Activated CD4-positive, alpha-beta memory T cell treated with anti-CD3 and anti-CD28 coated beads for 36 hours (primary cell): ENCODE measurements at regions not wholly inside any gene's neighbourhood (a gene's known extent, or its start where the extent isn't known, plus 50 kb on each side); places are given as distances from the start of the nearest gene placed in this dataset.

ENCODE experiments used
- CTCF ChIA-PET: fragments of 350-600 bp; sonication (Branson Sonifier 250); formaldehyde crosslinking; loops from one replicate; lab custom pipeline; 2021; ENCODE audit warnings: antibody characterized with exemption, inconsistent platforms; lab: Charles Lee
- POLR2A ChIA-PET: fragments of 350-600 bp; sonication (Branson Sonifier 250); formaldehyde crosslinking; loops from one replicate; lab custom pipeline; 2021; ENCODE audit warnings: antibody characterized with exemption; lab: Charles Lee
- DNase-seq: peaks from one replicate; pipeline ENCODE4 v3.0.0-alpha.2; 2020
- H3K27ac Mint-ChIP-seq: one replicate; pipeline ENCODE4 v1.8.0; 2021; ENCODE audit warnings: mixed read lengths
- H3K27me3 Mint-ChIP-seq: one replicate; pipeline ENCODE4 v1.8.0; 2021; ENCODE audit warnings: mixed read lengths
- H3K36me3 Mint-ChIP-seq: one replicate; pipeline ENCODE4 v1.8.0; 2021; ENCODE audit warnings: mixed read lengths
- H3K4me1 Mint-ChIP-seq: one replicate; pipeline ENCODE4 v1.8.0; 2021; ENCODE audit warnings: low read depth, mixed read lengths
- H3K4me3 Mint-ChIP-seq: one replicate; pipeline ENCODE4 v1.8.0; 2021; ENCODE audit warnings: mild to moderate bottlenecking, mixed read lengths
- H3K9me3 Mint-ChIP-seq: one replicate; pipeline ENCODE4 v1.8.0; 2021; ENCODE audit warnings: mixed read lengths
- intact Hi-C: fragments of 100-400 bp; cut with micrococcal nuclease; formaldehyde crosslinking; loops from one replicate; pipeline ENCODE4 v1.15.1; 2023

DNA sequence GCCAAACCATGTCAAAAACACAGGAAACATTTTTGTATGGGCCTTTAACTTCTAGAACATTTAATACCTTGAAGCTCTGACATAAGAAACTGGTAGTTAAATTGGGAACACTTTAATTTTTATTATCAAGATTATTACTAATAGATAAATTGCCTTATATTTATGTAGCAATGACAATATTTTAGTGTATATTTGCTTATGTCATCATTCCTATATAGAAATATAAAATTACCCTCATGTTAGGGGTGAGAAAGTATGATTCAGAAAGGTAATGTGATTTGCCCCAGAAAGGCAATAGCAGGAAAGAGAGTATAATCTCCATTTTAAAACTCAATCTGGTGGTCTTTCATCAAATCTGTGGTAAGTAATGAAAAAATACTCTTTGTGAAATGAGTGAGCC, 147.4 kb downstream of the IL15 start:
- Mint-ChIP-seq H3K27ac (no peak overlapping the region), H3K4me1 (no peaks in the 10 kb centered on the region), H3K4me3 (no peak overlapping the region), H3K36me3 (no peaks in the 10 kb centered on the region), H3K27me3 (no peaks in the 10 kb centered on the region), H3K9me3 (peaks cover 2% of the 10 kb centered on the region)
- CTCF ChIA-PET = no interaction called here
- POLR2A ChIA-PET = no interaction called here
- intact Hi-C loops = no loop called here
- DNase-seq = no peak

DNA sequence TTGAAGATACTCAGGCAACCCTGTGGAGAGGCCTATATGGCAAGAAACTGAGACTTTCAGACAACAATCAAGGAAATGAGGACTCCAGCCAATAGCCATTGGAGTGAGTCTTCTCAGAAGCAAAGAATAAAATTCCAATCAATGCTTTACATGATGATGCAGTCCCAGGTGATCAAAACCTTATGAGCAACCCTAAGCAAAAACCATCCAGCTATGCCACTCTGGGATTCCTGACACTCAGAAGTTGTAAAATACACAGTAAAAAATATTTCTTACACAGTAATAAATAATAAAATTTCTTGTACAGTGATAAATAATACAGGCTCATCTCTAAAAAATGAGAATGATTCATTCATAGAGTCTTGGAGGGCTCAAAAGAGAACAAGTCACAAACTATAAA, 150.6 kb downstream of the IL15 start:
- no peaks in the 10 kb centered on the region for H3K4me1 Mint-ChIP-seq
- ChIA-PET CTCF (no interaction called here), POLR2A (no interaction called here)
- H3K9me3 Mint-ChIP-seq = no peaks in the 10 kb centered on the region
- no peak overlapping the region for H3K4me3 Mint-ChIP-seq
- H3K27ac Mint-ChIP-seq = no peak overlapping the region
- intact Hi-C loops = no loop called here
- H3K27me3 Mint-ChIP-seq = no peaks in the 10 kb centered on the region
- H3K36me3 Mint-ChIP-seq = no peaks in the 10 kb centered on the region
- no peak for DNase-seq

DNA sequence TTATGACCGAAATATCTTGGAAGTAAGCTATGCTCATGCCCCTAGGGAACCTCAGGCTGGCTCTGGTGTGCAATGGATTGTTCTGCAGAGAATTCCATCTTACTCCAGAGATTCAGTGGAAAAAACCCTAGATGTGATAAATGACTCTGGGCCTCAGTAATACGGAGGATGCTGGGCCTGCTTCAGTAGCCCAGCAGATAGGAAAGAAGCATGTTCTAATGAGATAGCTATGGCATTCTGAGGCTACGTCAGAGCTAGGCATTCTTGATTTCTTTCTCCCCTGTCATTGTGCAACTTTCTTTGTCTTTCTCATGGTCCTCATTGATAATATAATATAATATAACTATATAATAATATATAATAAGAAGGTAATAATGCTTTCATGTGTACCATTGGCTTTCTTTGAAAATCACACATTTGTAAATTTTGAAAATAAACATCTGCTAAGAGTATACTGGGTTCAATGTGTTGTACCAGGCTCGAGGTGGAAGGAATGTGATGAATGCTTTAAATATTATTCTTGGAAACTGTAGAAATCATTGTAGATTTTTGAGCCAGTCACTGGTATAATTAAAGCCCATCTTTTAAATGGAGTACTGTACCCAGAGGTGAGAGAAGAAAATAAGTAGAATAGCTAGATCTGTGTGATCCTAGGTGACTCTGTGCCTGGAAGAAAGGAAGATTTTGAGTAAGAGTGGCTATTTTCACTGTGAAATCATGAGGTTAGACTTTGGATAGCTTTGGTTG, 152.0 kb downstream of the IL15 start:
- no peaks in the 10 kb centered on the region for H3K27me3 Mint-ChIP-seq
- no peak overlapping the region for H3K27ac Mint-ChIP-seq
- H3K36me3 Mint-ChIP-seq = no peaks in the 10 kb centered on the region
- no peaks in the 10 kb centered on the region for H3K9me3 Mint-ChIP-seq
- POLR2A ChIA-PET = no interaction called here
- intact Hi-C loops = no loop called here
- no peaks in the 10 kb centered on the region for H3K4me1 Mint-ChIP-seq
- H3K4me3 Mint-ChIP-seq = no peak overlapping the region
- DNase-seq = no peak
- CTCF ChIA-PET = no interaction called here

DNA sequence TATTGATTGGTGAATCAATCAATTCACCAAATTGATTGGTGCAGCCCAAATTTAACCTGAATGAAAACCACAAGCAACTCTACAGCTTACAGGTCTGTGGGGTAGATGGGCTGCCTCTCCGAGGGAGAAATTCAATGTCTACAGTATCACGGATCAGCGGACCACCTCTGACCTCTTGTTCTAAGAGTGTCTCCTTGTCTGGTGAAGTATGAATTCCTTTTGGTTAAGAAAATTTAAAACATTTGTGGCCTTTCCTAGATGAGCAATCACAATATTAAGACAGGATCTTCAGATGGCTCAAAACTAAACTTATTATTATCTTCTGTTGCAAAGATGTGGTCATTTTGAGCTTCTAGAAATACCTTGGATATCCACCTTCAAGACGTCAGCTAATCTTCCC, 153.3 kb downstream of the IL15 start:
- intact Hi-C loops = no loop called here
- DNase-seq = no peak
- no peak overlapping the region for H3K27ac Mint-ChIP-seq
- H3K4me3 Mint-ChIP-seq = no peak overlapping the region
- H3K9me3 Mint-ChIP-seq = no peaks in the 10 kb centered on the region
- ChIA-PET POLR2A (no interaction called here), CTCF (no interaction called here)
- H3K27me3 Mint-ChIP-seq = no peaks in the 10 kb centered on the region
- no peaks in the 10 kb centered on the region for H3K4me1 Mint-ChIP-seq
- H3K36me3 Mint-ChIP-seq = no peaks in the 10 kb centered on the region

DNA sequence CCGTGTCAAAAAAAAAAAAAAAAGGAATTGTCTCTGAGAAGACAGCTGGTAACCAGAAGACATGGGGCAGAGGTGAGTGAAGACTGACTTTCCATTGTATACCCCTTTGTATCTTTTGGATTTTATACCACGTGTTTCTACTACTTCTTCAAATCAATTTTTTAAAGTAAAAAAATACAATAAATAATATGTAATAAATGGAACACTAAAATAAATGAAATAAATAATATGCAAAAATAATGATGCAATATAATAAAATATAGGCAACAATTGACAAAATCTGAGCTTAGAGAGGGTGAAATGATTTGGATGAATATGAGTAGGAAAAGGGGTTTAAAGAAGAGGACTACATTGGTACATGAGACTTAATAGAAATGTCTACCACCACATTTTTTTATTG, 155.8 kb downstream of the IL15 start:
- H3K9me3 Mint-ChIP-seq = no peaks in the 10 kb centered on the region
- no peaks in the 10 kb centered on the region for H3K36me3 Mint-ChIP-seq
- POLR2A ChIA-PET = no interaction called here
- H3K27ac Mint-ChIP-seq = no peak overlapping the region
- intact Hi-C loops = no loop called here
- no peak for DNase-seq
- no peaks in the 10 kb centered on the region for H3K27me3 Mint-ChIP-seq
- H3K4me3 Mint-ChIP-seq = no peak overlapping the region
- CTCF ChIA-PET = no interaction called here
- H3K4me1 Mint-ChIP-seq = no peaks in the 10 kb centered on the region

DNA sequence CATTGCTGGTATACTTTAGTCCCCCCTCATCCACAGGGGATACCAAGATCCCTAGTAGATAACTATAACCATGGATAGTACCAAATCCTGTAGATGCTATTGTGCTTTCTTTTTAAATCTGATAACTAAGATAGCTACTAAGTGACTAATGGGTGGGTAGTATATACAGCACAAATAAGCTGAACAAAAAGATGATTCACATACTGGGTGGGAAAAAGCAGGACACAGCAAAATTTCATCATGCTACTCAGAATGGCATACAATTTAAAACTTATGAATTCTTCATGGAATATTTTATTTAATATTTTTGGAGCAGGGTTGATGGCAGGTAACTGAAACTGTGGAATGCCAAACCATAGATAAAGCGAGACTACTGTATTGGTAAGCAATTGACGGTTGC, 161.6 kb downstream of the IL15 start:
- Mint-ChIP-seq H3K27me3 (peaks cover under 1% of the 10 kb centered on the region), H3K27ac (no peak overlapping the region), H3K4me3 (no peak overlapping the region), H3K9me3 (no peaks in the 10 kb centered on the region), H3K36me3 (no peaks in the 10 kb centered on the region), H3K4me1 (no peaks in the 10 kb centered on the region)
- ChIA-PET POLR2A (no interaction called here), CTCF (no interaction called here)
- intact Hi-C loops = no loop called here
- no peak for DNase-seq

DNA sequence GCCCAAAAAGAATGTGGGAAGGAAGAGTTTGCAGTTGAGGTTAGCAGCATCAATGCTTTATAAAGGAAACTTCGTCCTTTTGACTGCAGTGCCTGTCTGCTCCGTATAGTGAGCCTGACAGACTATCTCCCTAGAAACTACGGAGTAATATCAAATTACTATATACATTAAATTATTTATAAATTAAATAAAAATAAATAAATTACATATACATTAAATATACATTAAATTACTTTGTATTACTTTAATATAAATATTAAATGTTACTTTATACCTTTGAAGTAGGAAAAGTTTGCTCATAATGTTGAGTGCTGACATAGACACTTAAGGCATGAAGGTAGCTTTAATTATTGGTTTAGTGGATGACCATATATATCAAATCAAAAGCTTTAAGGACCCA, 165.2 kb downstream of the IL15 start:
- POLR2A ChIA-PET = no interaction called here
- intact Hi-C loops = no loop called here
- no peak overlapping the region for H3K4me3 Mint-ChIP-seq
- peaks cover 1% of the 10 kb centered on the region for H3K27me3 Mint-ChIP-seq
- no peaks in the 10 kb centered on the region for H3K4me1 Mint-ChIP-seq
- DNase-seq = no peak
- H3K9me3 Mint-ChIP-seq = no peaks in the 10 kb centered on the region
- no peaks in the 10 kb centered on the region for H3K36me3 Mint-ChIP-seq
- H3K27ac Mint-ChIP-seq = no peak overlapping the region
- CTCF ChIA-PET = no interaction called here

DNA sequence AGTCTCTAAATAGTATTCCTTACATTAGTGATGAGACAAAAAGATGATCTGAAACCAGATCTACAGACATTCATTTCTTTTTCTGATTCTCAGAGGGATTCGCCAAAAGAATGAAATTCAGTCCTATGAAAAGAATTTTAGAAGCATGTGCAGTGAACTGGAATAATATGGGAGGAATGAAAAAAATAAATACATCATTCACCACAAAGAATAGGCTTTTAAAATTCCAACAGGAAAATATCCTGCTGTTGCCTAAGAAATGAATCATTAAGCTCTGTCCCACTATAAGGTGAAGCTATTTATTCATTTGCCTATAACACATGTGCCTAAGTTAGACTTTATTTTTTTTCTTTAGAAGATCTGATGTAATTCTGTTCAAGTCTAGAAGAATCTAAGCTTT, 165.9 kb downstream of the IL15 start:
- H3K27ac Mint-ChIP-seq = no peak overlapping the region
- no peak overlapping the region for H3K4me3 Mint-ChIP-seq
- no peaks in the 10 kb centered on the region for H3K9me3 Mint-ChIP-seq
- no peaks in the 10 kb centered on the region for H3K36me3 Mint-ChIP-seq
- ChIA-PET CTCF (no interaction called here), POLR2A (no interaction called here)
- no peak for DNase-seq
- intact Hi-C loops = no loop called here
- no peaks in the 10 kb centered on the region for H3K4me1 Mint-ChIP-seq
- H3K27me3 Mint-ChIP-seq = peaks cover 1% of the 10 kb centered on the region

DNA sequence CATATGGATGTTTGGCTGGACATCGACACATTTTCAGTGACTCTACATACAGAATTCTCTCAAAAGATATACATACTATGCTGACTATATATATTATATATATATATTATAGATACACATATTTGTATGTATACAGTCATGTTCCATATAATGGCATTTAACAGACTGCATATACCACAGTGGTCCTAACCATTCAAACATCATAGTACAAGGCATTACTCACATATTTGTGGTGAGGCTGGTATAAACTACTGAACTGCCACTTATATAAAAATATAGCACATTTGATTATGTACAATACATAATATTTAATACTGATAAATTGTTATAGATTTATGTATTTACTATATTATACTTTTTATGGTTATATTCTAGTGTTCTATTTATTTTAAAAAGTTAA, 168.5 kb downstream of the IL15 start:
- ChIA-PET CTCF (no interaction called here), POLR2A (no interaction called here)
- Mint-ChIP-seq H3K27ac (no peak overlapping the region), H3K4me3 (no peak overlapping the region), H3K36me3 (no peaks in the 10 kb centered on the region), H3K27me3 (peaks cover 4% of the 10 kb centered on the region), H3K4me1 (no peaks in the 10 kb centered on the region), H3K9me3 (no peaks in the 10 kb centered on the region)
- intact Hi-C loops = no loop called here
- no peak for DNase-seq

DNA sequence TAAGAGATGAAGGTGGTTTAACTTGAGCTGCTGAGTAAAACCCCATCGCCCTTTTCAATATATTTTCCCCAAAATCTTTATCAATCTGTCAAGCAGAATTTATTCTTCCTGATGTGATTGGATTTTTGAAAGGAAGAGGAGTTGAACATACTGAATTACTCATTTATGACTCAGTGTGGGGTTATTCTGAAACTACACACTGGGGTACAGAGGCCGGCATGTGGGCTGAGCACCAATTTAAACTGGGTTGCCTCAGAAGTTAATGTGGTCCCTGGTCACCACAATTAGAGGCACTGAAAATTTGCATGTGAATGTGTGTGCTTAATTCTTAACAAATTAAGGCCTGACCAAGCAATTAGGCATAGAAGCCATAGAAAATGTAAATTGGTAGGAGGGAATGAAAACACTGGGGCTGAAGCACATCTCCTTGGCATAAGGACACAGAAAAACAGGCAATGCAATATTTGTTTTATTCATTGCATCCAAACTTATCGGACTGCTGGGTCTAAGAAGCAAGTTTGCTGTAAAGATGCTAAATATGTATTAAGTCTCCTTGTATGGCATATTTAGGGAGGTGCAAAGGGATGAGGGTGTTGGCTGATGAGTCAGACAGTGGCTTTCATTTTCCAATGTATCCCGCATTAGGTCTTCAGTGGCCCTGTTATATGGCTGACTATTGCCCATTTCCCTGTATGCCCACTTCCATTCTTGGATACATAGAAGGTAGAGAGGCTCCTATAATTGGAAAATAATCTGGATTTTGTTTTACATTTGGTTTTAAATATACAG, 170.9 kb downstream of the IL15 start:
- intact Hi-C loops = no loop called here
- POLR2A ChIA-PET = no interaction called here
- H3K36me3 Mint-ChIP-seq = no peaks in the 10 kb centered on the region
- no peaks in the 10 kb centered on the region for H3K9me3 Mint-ChIP-seq
- CTCF ChIA-PET = interaction anchor here (0.6 kb wide), 1 partner anchor 1140 kb away, joined by 3 read pairs; no protein-coding TSS in a partner anchor
- peak; percentile 8 for DNase-seq
- no peak overlapping the region for H3K27ac Mint-ChIP-seq
- no peak overlapping the region for H3K4me3 Mint-ChIP-seq
- no peaks in the 10 kb centered on the region for H3K4me1 Mint-ChIP-seq
- H3K27me3 Mint-ChIP-seq = peaks cover 8% of the 10 kb centered on the region

DNA sequence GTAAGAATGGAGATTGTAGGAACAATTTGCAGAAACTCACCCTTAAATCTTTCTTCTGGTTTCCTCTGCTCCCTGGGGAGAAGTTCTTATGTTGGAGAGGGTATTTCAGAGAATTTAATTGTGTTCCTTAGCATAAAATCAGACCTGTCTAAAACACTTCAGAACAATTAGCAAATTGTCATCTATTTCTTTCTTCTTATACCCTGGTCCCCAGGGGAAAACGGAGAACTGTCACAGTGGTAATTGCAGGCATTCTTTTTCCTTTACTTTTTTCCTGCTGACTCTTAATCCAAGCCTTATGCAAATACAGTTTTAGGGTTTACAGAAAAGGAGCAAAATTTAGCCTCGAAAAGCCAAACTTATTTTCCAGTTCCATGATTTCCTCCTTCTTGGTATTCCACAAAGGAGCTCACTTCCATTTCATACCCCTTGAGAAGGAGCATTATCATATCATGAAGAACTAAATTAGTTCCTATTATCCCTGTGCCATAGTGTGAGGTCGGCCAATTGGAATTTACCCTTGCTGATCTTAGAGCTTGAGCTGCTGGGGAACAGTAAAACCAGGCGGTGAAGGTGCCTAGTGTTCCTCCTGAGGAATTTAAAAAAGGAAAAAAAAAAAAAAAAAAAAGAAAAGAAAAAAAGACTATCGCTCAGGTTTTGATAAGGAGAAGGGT, 173.8 kb downstream of the IL15 start:
- DNase-seq = no peak
- ChIA-PET POLR2A (no interaction called here), CTCF (no interaction called here)
- no peak overlapping the region for H3K27ac Mint-ChIP-seq
- no peaks in the 10 kb centered on the region for H3K9me3 Mint-ChIP-seq
- H3K4me3 Mint-ChIP-seq = no peak overlapping the region
- H3K27me3 Mint-ChIP-seq = peaks cover 9% of the 10 kb centered on the region
- no peaks in the 10 kb centered on the region for H3K4me1 Mint-ChIP-seq
- intact Hi-C loops = no loop called here
- no peaks in the 10 kb centered on the region for H3K36me3 Mint-ChIP-seq

DNA sequence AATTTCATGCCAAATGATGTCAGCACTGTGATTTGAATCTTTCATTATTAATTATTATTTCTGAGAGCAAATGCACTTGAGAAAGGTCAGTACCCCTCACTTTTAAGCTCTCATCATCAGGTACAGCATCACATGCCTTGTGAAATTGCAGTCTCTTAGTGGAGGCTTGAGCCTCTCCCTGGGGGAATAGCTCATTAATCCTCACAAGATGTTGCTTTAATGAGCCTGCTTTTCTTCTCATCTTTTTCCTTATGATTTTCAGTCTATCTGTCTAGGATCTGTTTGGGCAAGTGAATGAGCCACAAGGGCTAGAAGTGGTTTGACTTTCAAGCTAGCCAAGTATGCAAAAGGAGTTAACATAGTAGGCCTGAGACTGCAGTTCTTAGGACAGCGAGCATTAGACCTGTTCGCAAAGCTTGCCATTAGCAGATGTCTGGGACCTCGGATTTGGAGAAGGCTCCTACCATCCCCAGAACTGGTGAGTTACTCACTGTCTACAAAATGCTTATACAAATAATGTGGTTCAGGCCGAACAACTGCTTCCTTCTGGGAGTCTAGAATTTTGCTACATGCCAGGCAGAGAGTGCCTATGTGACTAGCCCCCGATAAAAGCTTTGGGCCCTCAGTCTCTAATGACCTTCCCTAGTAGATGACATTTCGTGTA, 174.5 kb downstream of the IL15 start:
- POLR2A ChIA-PET = no interaction called here
- H3K27me3 Mint-ChIP-seq = peaks cover 9% of the 10 kb centered on the region
- H3K36me3 Mint-ChIP-seq = no peaks in the 10 kb centered on the region
- no peaks in the 10 kb centered on the region for H3K9me3 Mint-ChIP-seq
- intact Hi-C loops = no loop called here
- no peaks in the 10 kb centered on the region for H3K4me1 Mint-ChIP-seq
- H3K4me3 Mint-ChIP-seq = no peak overlapping the region
- no peak overlapping the region for H3K27ac Mint-ChIP-seq
- CTCF ChIA-PET = no interaction called here
- no peak for DNase-seq
